Caki2 (cell line): ENCODE measurements at regions not wholly inside any gene's neighbourhood (a gene's known extent, or its start where the extent isn't known, plus 50 kb on each side); places are given as distances from the start of the nearest gene placed in this dataset.
A peak's percentile ranks its signal among the peaks of the same experiment; 100 is the strongest.
"Not testable (repeated sequence)": the region's sequence is repeated elsewhere in the genome, so short reads cannot be mapped to it uniquely, and the experiment has no call there.

Experiments used
- DNase-seq: peaks from one replicate; pipeline ENCODE4 v3.0.0-alpha.2; 2015; ENCODE audit warnings: low read depth
- in situ Hi-C: cut with HindIII; loops from 2 replicates; pipeline ENCODE4 v1.10.0; 2016; ENCODE audit warnings: low sequenced_read_pairs, low pct_unique_long_range_greater_than_20kb, mixed read lengths

DNA sequence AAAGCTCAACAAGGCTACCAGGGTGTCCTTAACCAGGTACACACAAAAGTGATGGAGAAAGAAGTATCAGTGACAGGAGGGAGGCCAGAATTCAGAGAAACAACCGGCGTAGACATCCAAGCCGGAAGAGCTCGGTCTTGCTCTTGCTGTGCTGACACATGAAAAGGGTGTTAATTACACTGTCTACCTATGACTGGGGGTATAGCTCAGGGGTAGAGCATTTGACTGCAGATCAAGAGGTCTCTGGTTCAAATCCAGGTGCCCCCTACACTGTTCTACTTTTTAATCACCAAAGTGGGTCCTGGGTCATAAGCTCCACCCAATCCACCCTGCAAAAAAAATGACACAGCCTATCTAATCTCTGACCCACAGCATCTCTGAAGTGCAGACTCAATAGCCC is 86.9 kb upstream of the ZNF746 start:
- no peak for DNase-seq
- in situ Hi-C loops = no loop called here

DNA sequence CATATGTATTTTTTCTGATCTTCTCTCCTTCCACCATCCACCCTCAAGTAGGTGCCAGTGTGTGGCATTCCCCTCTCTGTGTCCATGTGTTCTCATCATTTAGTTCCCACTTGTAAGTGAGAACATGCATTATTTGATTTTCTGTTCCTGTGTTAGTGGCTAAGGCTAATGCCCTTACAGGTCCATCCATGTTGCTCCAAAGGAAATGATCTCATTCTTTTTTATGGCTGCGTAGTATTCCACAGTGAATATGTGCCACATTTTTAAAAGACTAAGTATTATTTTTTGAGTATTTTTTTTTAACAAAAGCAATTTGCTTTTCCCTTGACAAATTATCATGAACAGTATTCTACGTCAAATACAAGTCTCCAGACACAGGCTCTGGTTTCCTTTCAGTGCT is 86.4 kb upstream of the ZNF746 start:
- in situ Hi-C loops = no loop called here
- DNase-seq = no peak

DNA sequence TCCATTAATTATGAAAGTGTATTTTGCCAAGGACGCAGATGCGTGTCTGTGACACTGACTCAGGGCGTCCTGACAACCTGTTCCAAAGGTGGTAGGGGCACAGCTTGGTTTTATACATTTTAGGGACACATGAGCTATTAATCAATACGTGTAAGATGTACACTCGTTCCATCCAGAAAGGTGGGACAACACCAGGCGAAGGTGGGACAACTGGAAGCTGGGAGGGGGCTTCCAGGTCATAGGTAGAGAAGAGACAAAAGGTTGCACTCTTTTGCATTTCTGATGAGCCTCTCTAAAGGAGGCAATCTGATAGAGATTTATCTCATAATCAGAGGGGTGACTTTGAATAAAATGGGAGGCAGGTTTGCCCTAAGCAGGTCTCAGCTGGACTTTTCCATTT is 82.7 kb upstream of the ZNF746 start:
- in situ Hi-C loops = no loop called here
- no peak for DNase-seq

DNA sequence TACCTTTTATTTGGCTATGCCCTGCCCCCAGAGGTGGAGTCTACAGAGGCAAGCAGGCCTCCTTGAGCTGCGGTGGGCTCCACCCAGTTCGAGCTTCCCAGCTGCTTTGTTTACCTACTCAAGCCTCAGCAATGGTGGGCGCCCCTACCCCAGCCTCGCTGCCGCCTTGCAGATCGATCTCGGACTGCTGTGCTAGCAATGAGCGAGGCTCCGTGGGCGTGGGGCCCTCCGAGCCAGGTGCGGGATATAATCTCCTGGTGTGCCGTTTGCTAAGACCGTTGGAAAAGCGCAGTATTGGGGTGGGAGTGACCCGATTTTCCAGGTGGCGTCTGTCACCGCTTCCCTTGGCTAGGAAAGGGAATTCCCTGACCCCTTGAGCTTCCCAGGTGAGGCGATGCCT is 81.8 kb upstream of the ZNF746 start:
- DNase-seq, in situ Hi-C loops: not testable (repeated sequence)

DNA sequence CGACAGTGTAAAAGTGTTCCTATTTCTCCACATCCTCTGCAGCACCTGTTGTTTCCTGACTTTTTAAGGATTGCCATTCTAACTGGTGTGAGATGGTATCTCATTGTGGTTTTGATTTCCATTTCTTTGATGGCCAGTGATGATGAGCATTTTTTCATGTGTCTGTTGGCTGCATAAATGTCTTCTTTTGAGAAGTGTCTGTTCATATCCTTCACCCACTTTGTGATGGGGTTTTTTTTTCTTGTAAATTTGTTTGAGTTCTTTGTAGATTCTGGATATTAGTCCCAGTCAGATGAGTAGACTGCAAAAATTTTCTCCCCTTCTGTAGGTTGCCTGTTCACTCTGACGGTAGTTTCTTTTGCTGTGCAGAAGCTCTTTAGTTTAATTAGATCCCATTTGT is 76.8 kb upstream of the ZNF746 start:
- DNase-seq, in situ Hi-C loops: not testable (repeated sequence)

- in situ Hi-C loops = no loop called here
- DNase-seq = no peak
Observed at GRCh38 chr7:149573519-149573918, 75.9 kb upstream of the ZNF746 start.

GRCh38 chr7:149572920-149573319 is 75.3 kb upstream of the ZNF746 start:
- DNase-seq, in situ Hi-C loops: not testable (repeated sequence)

DNA sequence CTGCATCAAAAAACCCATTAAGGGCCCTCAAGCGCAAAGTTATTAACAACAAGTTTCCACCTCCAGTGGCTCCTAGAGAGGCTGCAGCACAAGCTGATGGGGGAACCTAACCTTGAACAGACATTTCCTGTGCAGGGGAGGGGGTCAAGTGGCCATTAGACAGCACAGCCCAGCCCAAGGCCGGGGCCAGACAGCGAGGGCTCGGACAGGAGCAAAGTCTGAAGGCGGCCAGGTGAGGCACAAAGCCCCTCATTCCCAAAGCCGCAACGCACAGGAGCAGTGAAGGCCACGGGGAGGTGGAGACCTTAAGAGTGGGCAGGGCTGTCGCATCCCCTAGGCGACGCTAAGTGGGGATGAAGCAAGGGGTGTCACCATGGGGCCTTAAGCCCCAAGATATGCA is 73.2 kb upstream of the ZNF746 start:
- no peak for DNase-seq
- in situ Hi-C loops = no loop called here

GRCh38 chr7:149569726-149570422 is 72.3 kb upstream of the ZNF746 start:
- in situ Hi-C loops = no loop called here
- DNase-seq = no peak

GRCh38 chr7:149569025-149569725 is 71.6 kb upstream of the ZNF746 start:
- no peak for DNase-seq
- in situ Hi-C loops = no loop called here

- in situ Hi-C loops = no loop called here
- DNase-seq = no peak
Observed at GRCh38 chr7:149568218-149568617, 70.6 kb upstream of the ZNF746 start.

DNA sequence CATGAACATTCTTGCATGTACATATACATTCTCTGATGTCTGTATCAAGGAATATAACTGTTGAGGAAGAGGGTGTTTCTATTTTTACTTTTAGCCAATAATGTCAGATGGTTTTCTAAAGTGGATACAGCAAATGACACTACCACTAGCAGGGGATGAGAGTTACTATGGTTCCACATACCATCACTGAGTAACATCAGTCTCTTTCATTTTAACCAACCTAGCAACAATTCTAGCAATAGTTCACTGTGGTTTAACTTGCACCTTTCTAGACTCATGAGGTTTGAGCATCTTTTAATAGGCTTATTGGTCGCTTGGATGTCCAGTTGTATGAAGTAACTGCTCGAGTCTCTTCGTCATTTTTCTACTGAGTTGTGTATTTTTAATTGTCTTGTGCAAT is 68.5 kb upstream of the ZNF746 start:
- no peak for DNase-seq
- in situ Hi-C loops = no loop called here

DNA sequence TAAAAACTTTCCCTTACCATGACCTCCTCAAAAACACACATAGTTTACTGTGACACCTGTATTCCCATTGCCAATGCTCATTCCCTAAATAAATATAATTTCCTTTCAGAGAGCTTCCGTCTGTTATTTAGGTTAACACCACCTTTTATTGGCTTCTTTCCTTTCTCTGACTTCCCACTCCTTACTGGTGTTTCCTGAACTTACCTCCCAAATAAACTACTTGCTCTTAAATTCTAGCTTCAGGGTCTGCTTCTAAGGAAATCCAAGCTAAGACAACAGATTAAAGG is 67.4 kb upstream of the ZNF746 start:
- DNase-seq = no peak
- in situ Hi-C loops = no loop called here

GRCh38 chr7:149564340-149565095 is 66.9 kb upstream of the ZNF746 start:
- in situ Hi-C loops = no loop called here
- no peak for DNase-seq

DNA sequence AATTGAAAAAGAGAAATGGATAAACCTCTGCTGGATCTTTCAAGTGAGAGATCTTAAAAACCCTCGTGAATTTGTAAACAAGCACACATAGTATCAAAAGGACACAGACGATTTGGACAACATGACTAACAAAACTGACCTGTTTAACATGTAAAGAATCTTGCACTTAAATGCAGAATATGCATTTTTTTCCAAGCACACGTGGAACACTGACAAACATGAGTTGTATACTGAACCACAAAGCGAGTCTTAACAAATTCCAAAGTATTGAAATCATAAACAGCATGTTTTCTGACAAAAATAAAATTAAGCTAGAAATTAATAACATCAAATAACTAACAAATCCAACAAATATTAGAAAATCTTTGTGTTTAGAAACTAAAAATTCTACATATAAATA is 65.0 kb upstream of the ZNF746 start:
- in situ Hi-C loops = no loop called here
- no peak for DNase-seq

DNA sequence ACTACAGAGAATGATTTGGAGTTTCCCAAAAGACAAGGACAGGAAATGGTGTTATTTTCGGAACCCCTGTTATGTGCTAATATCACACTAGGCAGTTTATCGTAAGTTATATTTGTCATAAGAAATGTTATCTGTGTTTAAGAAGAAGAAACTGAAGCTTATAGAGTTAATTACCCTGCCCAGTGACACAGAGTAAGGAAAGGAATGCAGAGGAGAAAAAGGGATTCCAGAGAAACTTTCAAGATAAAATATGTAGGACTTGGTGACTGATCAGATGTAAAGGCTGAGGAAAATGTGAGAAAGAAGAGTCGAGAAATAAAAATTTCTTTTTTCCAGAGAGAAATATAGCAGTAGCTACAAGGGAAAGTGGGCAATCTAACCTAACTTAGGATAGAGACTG is 63.5 kb upstream of the ZNF746 start:
- in situ Hi-C loops = no loop called here
- DNase-seq = no peak

GRCh38 chr7:149559711-149560110 is 62.1 kb upstream of the ZNF746 start:
- in situ Hi-C loops = no loop called here
- DNase-seq = no peak

DNA sequence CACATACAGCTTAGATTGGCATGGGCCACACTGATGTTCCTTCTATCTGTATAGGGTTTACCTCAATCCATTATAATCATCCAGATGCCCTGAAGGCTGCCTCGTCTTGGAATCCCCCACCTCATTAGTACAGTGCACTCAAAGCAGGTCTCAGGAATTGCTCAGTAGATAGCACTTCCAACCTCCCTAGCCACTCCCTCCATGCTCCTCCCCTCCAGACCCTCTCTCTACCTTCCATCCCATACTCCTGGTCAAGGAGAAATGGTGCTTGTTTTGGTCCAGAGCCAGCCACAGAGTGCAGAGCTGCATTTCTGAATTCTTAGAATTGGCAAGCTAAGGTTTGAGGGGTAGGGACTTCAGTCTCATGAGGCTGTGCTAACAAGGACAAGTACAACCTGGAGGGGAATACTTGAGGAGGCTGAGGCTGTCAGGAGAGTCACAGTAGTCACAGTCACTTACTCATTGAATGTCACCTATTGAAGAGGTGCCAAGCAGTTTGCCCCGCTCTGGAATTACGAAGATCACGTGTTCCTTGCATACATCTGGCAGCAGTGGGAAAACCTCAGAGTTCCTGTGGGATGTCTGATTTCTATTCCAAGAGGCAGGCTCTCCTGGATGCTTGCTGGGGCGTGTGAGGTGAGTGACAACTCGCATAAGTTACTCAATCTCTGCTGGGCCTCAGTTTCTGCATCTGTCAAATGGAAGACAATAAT is 60.7 kb upstream of the ZNF746 start:
- in situ Hi-C loops = no loop called here
- DNase-seq = peak; percentile 37

DNA sequence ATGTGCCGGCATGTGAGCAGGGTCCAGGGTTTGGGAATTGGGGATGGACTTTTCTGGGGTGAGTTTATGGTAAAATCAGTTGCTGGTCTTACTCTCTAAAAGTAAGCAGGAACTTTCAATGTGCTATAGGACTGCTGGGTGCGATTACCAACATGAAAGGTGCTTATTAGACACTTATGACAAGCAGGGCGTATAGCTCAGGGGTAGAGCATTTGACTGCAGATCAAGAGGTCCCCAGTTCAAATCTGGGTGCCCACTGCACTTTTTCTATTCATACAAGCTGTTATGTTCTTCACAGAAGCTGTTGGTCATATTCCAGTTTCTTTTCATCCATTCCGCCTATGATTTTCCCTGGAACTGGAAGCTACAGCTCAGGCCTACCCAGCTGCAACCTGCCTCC is 58.9 kb upstream of the ZNF746 start:
- in situ Hi-C loops, DNase-seq: not testable (repeated sequence)
